GM23338 (cell line): ENCODE measurements at regions not wholly inside any gene's neighbourhood (a gene's known extent, or its start where the extent isn't known, plus 50 kb on each side); places are given as distances from the start of the nearest gene placed in this dataset.

Experiments
- ATAC-seq: fragments of 200-7000 bp; cut with Tn5 transposase; 3 replicates; pipeline ENCODE4 v1.9.1; 2020
- DNase-seq: peaks from one replicate; pipeline ENCODE4 v3.0.0-alpha.2; 2015; ENCODE audit warnings: low spot score
- H2AFZ ChIP-seq: fragments of 200-600 bp; sonication (generic); 2 replicates; pipeline ENCODE4 v1.8.0; 2016; ENCODE audit warnings: antibody characterized with exemption, mild to moderate bottlenecking, moderate library complexity
- H3F3A ChIP-seq: fragments of 200-600 bp; sonication (generic); replicated peaks from 2 replicates; pipeline ENCODE4 v1.8.0; 2017; ENCODE audit warnings: antibody characterized with exemption, mixed run types, low read depth
- H3K27ac ChIP-seq: fragments of 200-600 bp; sonication (generic); 2 replicates; pipeline ENCODE4 v1.6.1; 2016; ENCODE audit warnings: low read depth
- H3K27me3 ChIP-seq: fragments of 200-600 bp; sonication (generic); 2 replicates; pipeline ENCODE4 v1.8.0; 2016; ENCODE audit warnings: mild to moderate bottlenecking, mixed run types, moderate library complexity; ENCODE audit not compliant: insufficient read depth
- H3K36me3 ChIP-seq: fragments of 200-600 bp; sonication (generic); 2 replicates; pipeline ENCODE4 v1.8.0; 2016; ENCODE audit warnings: mild to moderate bottlenecking; ENCODE audit not compliant: insufficient read depth
- H3K4me1 ChIP-seq: fragments of 200-600 bp; sonication (generic); 2 replicates; pipeline ENCODE4 v1.8.0; 2016; ENCODE audit warnings: mild to moderate bottlenecking, moderate library complexity; ENCODE audit not compliant: insufficient read depth
- H3K4me2 ChIP-seq: fragments of 200-600 bp; sonication (generic); 2 replicates; pipeline ENCODE4 v1.7.1; 2017; ENCODE audit warnings: mixed run types
- H3K4me3 ChIP-seq: fragments of 200-600 bp; sonication (generic); 2 replicates; pipeline ENCODE4 v1.6.1; 2016; ENCODE audit warnings: mixed run types
- H3K79me2 ChIP-seq: fragments of 200-600 bp; sonication (generic); replicated peaks from 2 replicates; pipeline ENCODE4 v1.8.0; 2017; ENCODE audit warnings: mild to moderate bottlenecking; ENCODE audit not compliant: insufficient read depth
- H3K9me2 ChIP-seq: fragments of 200-600 bp; sonication (generic); 2 replicates; pipeline ENCODE4 v1.8.0; 2017; ENCODE audit not compliant: insufficient read depth
- H4K20me1 ChIP-seq: fragments of 200-600 bp; sonication (generic); replicated peaks from 2 replicates; pipeline ENCODE4 v1.8.0; 2017; ENCODE audit warnings: mild to moderate bottlenecking; ENCODE audit not compliant: insufficient read depth
- H3K27ac Mint-ChIP-seq: 2 replicates; pipeline ENCODE4 v1.8.0; 2020; ENCODE audit warnings: inconsistent platforms, mild to moderate bottlenecking, moderate library complexity, mixed read lengths
- H3K27me3 Mint-ChIP-seq: 3 replicates; pipeline ENCODE4 v1.8.0; 2022; ENCODE audit warnings: low read depth, mild to moderate bottlenecking, moderate library complexity, mixed read lengths, inconsistent platforms; ENCODE audit not compliant: insufficient read depth, poor library complexity
- H3K36me3 Mint-ChIP-seq: 3 replicates; pipeline ENCODE4 v1.8.0; 2021; ENCODE audit warnings: low read depth, mild to moderate bottlenecking, inconsistent platforms, moderate library complexity, mixed read lengths
- H3K4me1 Mint-ChIP-seq: 3 replicates; pipeline ENCODE4 v1.8.0; 2020; ENCODE audit warnings: mild to moderate bottlenecking, inconsistent platforms, mixed read lengths
- H3K4me3 Mint-ChIP-seq: 3 replicates; pipeline ENCODE4 v1.8.0; 2021; ENCODE audit warnings: moderate library complexity, mild to moderate bottlenecking, inconsistent platforms, mixed read lengths
- H3K9me3 Mint-ChIP-seq: 3 replicates; pipeline ENCODE4 v1.8.0; 2020; ENCODE audit warnings: moderate library complexity, mild to moderate bottlenecking, inconsistent platforms, mixed read lengths
- CREB1 ChIP-seq: fragments of 250-450 bp; sonication (Bioruptor Pico); IDR thresholded peaks from 2 replicates; pipeline ENCODE4 v1.5.0; 2020; ENCODE audit warnings: low read depth, mild to moderate bottlenecking, moderate library complexity
- EZH2 ChIP-seq: fragments of 200-600 bp; sonication (generic); IDR thresholded peaks from one replicate; pipeline ENCODE4 v1.8.0; 2017; ENCODE audit warnings: antibody characterized with exemption, mild to moderate bottlenecking, low read depth; ENCODE audit not compliant: unreplicated experiment
- JUNB ChIP-seq: IDR thresholded peaks from one replicate; pipeline ENCODE4 v1.6.1; 2016; ENCODE audit warnings: antibody characterized with exemption; ENCODE audit not compliant: unreplicated experiment
- NANOG ChIP-seq: IDR thresholded peaks from 2 replicates; pipeline ENCODE4 v1.6.1; 2016; ENCODE audit warnings: antibody characterized with exemption, borderline replicate concordance
- POLR2AphosphoS5 ChIP-seq: IDR thresholded peaks from 2 replicates; pipeline ENCODE4 v1.6.1; 2016; ENCODE audit warnings: antibody characterized with exemption, low read depth
- STAT1 ChIP-seq: IDR thresholded peaks from one replicate; pipeline ENCODE4 v1.6.1; 2016; ENCODE audit warnings: antibody characterized with exemption; ENCODE audit not compliant: unreplicated experiment
- ZNF331 ChIP-seq: fragments of 250-450 bp; sonication (Bioruptor Pico); IDR thresholded peaks from 2 replicates; pipeline ENCODE4 v1.5.0; 2020; ENCODE audit warnings: low read depth, mild to moderate bottlenecking, moderate library complexity
- TF ChIP-seq, protein P1 (sequence below), 2 experiments: fragments of 200-600 bp in 1 of 2; sonication (generic) in 1 of 2; conservative IDR thresholded peaks; 2 replicates each; pipeline versions ENCODE4 v1.5.1 to v1.6.1; 2016 to 2017; ENCODE audit warnings: antibody characterized with exemption in 2 of 2, low read depth in 2 of 2, mild to moderate bottlenecking in 2 of 2, moderate library complexity in 1 of 2
- TF ChIP-seq, protein P2 (sequence below): IDR thresholded peaks from one replicate; pipeline ENCODE4 v1.6.1; 2018; ENCODE audit warnings: antibody characterized with exemption; ENCODE audit not compliant: unreplicated experiment
- TF ChIP-seq, protein P3 (sequence below): IDR thresholded peaks from 2 replicates; pipeline ENCODE4 v1.6.1; 2016; ENCODE audit warnings: antibody characterized with exemption

DNA sequence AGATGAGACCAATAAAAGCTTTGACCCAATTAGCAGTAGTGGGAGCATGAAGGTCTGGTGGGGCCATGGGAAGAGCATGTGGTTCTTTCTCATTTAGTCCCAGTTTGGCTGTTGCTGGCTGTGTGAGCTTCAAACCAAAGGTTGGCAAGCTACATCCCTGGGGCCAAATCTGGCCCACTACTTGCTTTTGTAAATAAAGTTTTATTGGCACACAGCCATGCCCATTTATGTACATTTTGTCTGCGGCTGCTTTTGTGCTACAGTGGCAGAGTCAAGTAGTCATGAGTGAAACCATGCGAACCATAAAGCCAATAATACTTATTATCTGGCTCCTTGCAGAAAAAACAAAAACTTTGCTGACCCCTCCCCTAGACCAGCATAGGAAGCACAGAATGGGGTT lies 196.9 kb downstream of the PRDM2 start (continued):
- TF ChIP-seq, protein P1, sequence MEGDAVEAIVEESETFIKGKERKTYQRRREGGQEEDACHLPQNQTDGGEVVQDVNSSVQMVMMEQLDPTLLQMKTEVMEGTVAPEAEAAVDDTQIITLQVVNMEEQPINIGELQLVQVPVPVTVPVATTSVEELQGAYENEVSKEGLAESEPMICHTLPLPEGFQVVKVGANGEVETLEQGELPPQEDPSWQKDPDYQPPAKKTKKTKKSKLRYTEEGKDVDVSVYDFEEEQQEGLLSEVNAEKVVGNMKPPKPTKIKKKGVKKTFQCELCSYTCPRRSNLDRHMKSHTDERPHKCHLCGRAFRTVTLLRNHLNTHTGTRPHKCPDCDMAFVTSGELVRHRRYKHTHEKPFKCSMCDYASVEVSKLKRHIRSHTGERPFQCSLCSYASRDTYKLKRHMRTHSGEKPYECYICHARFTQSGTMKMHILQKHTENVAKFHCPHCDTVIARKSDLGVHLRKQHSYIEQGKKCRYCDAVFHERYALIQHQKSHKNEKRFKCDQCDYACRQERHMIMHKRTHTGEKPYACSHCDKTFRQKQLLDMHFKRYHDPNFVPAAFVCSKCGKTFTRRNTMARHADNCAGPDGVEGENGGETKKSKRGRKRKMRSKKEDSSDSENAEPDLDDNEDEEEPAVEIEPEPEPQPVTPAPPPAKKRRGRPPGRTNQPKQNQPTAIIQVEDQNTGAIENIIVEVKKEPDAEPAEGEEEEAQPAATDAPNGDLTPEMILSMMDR (conservative IDR thresholded peaks at IDR 0.05; ENCODE audit: low read depth in 2 of 2), result no peak
- TF ChIP-seq, protein P2, sequence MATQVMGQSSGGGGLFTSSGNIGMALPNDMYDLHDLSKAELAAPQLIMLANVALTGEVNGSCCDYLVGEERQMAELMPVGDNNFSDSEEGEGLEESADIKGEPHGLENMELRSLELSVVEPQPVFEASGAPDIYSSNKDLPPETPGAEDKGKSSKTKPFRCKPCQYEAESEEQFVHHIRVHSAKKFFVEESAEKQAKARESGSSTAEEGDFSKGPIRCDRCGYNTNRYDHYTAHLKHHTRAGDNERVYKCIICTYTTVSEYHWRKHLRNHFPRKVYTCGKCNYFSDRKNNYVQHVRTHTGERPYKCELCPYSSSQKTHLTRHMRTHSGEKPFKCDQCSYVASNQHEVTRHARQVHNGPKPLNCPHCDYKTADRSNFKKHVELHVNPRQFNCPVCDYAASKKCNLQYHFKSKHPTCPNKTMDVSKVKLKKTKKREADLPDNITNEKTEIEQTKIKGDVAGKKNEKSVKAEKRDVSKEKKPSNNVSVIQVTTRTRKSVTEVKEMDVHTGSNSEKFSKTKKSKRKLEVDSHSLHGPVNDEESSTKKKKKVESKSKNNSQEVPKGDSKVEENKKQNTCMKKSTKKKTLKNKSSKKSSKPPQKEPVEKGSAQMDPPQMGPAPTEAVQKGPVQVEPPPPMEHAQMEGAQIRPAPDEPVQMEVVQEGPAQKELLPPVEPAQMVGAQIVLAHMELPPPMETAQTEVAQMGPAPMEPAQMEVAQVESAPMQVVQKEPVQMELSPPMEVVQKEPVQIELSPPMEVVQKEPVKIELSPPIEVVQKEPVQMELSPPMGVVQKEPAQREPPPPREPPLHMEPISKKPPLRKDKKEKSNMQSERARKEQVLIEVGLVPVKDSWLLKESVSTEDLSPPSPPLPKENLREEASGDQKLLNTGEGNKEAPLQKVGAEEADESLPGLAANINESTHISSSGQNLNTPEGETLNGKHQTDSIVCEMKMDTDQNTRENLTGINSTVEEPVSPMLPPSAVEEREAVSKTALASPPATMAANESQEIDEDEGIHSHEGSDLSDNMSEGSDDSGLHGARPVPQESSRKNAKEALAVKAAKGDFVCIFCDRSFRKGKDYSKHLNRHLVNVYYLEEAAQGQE, result no peak
- no peak for TF ChIP-seq ZNF331 (CRISPR knock-in tag)
- no peak for TF ChIP-seq STAT1
- no peak for TF ChIP-seq JUNB
- no peak for TF ChIP-seq EZH2
- TF ChIP-seq CREB1 (CRISPR knock-in tag), result no peak
- TF ChIP-seq POLR2AphosphoS5, result no peak
- TF ChIP-seq, protein P3, sequence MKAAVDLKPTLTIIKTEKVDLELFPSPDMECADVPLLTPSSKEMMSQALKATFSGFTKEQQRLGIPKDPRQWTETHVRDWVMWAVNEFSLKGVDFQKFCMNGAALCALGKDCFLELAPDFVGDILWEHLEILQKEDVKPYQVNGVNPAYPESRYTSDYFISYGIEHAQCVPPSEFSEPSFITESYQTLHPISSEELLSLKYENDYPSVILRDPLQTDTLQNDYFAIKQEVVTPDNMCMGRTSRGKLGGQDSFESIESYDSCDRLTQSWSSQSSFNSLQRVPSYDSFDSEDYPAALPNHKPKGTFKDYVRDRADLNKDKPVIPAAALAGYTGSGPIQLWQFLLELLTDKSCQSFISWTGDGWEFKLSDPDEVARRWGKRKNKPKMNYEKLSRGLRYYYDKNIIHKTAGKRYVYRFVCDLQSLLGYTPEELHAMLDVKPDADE, result no peak
- TF ChIP-seq NANOG, result no peak

GRCh38 chr1:13898406-13898805 lies 198.4 kb downstream of the PRDM2 start:
- H3K79me2 ChIP-seq, result no peaks in the 10 kb centered on the region
- no peaks in the 10 kb centered on the region; the same call in 2 of the 3 replicates for H3K36me3 Mint-ChIP-seq
- no peak for DNase-seq
- no peak overlapping the region for H3K4me3 Mint-ChIP-seq
- H3K9me2 ChIP-seq, result no peaks in the 10 kb centered on the region
- peaks cover 32% of the 10 kb centered on the region for H3K27me3 ChIP-seq
- peaks cover 4% of the 10 kb centered on the region; the same call in 1 of the 2 replicates for H4K20me1 ChIP-seq
- no peak overlapping the region for H2AFZ ChIP-seq
- no peak overlapping the region for H3K27ac ChIP-seq
- peaks cover 2% of the 10 kb centered on the region; the same call in 2 of the 3 replicates for H3K4me1 Mint-ChIP-seq
- H3K4me3 ChIP-seq, result no peak overlapping the region
- H3K4me1 ChIP-seq, result 0 out of 2 replicates have a peak, but pooled peaks cover 3% of the 10 kb centered on the region
- H3K36me3 ChIP-seq, result no peaks in the 10 kb centered on the region
- no peak overlapping the region for H3K4me2 ChIP-seq
- no peak for ATAC-seq
- H3K9me3 Mint-ChIP-seq, result peaks cover under 1% of the 10 kb centered on the region; the same call in 1 of the 3 replicates
- H3K27me3 Mint-ChIP-seq, result peaks cover 17% of the 10 kb centered on the region
- no peaks in the 10 kb centered on the region for H3F3A ChIP-seq
- no peak overlapping the region for H3K27ac Mint-ChIP-seq
- TF ChIP-seq JUNB (no peak), ZNF331 (CRISPR knock-in tag) (no peak), POLR2AphosphoS5 (no peak), NANOG (no peak), STAT1 (no peak), CREB1 (CRISPR knock-in tag) (no peak), EZH2 (no peak)
- TF ChIP-seq, protein P3, result no peak
- TF ChIP-seq, protein P1 (conservative IDR thresholded peaks at IDR 0.05; ENCODE audit: low read depth in 2 of 2), result no peak
- TF ChIP-seq, protein P2, result no peak
